ENCODE measurements at regions not wholly inside any gene's neighbourhood (a gene's known extent, or its start where the extent isn't known, plus 50 kb on each side); places are given as distances from the start of the nearest gene placed in this dataset.

DNA sequence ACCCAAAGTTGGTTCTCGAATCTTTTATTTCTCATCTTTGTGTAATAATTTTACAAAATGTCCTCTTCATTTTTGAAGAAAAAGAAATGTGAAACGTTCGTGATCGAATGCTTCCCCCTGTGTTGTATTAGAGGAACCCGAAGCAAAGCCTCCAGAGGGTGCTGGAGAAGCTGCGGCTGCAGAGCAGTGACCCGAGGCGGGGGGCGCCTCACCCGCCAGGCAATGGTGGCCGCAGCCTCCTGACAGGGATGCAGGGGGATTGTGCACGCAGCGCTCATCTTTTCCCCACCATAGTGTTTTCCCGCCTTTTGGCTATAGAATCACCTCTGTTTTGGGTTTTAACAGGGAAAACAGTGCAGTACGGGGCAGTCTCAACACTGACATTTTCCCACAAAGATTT lies 307.5 kb upstream of the ANKRD30A start:
- TF ChIP-seq, protein P1, sequence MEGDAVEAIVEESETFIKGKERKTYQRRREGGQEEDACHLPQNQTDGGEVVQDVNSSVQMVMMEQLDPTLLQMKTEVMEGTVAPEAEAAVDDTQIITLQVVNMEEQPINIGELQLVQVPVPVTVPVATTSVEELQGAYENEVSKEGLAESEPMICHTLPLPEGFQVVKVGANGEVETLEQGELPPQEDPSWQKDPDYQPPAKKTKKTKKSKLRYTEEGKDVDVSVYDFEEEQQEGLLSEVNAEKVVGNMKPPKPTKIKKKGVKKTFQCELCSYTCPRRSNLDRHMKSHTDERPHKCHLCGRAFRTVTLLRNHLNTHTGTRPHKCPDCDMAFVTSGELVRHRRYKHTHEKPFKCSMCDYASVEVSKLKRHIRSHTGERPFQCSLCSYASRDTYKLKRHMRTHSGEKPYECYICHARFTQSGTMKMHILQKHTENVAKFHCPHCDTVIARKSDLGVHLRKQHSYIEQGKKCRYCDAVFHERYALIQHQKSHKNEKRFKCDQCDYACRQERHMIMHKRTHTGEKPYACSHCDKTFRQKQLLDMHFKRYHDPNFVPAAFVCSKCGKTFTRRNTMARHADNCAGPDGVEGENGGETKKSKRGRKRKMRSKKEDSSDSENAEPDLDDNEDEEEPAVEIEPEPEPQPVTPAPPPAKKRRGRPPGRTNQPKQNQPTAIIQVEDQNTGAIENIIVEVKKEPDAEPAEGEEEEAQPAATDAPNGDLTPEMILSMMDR (IDR thresholded peaks at IDR 0.05), result no peak
- TF ChIP-seq POLR2A (IDR thresholded peaks at IDR 0.05), result no peak

All from lower leg skin (tissue), 3 donors.